GM23338 (cell line): ENCODE measurements at regions not wholly inside any gene's neighbourhood (a gene's known extent, or its start where the extent isn't known, plus 50 kb on each side); places are given as distances from the start of the nearest gene placed in this dataset.

ENCODE experiments used
- ATAC-seq: fragments of 200-7000 bp; cut with Tn5 transposase; 3 replicates; pipeline ENCODE4 v1.9.1; 2020
- DNase-seq: peaks from one replicate; pipeline ENCODE4 v3.0.0-alpha.2; 2015; ENCODE audit warnings: low spot score
- H2AFZ ChIP-seq: fragments of 200-600 bp; sonication (generic); 2 replicates; pipeline ENCODE4 v1.8.0; 2016; ENCODE audit warnings: antibody characterized with exemption, mild to moderate bottlenecking, moderate library complexity
- H3F3A ChIP-seq: fragments of 200-600 bp; sonication (generic); replicated peaks from 2 replicates; pipeline ENCODE4 v1.8.0; 2017; ENCODE audit warnings: antibody characterized with exemption, mixed run types, low read depth
- H3K27ac ChIP-seq: fragments of 200-600 bp; sonication (generic); 2 replicates; pipeline ENCODE4 v1.6.1; 2016; ENCODE audit warnings: low read depth
- H3K27me3 ChIP-seq: fragments of 200-600 bp; sonication (generic); 2 replicates; pipeline ENCODE4 v1.8.0; 2016; ENCODE audit warnings: mild to moderate bottlenecking, mixed run types, moderate library complexity; ENCODE audit not compliant: insufficient read depth
- H3K36me3 ChIP-seq: fragments of 200-600 bp; sonication (generic); 2 replicates; pipeline ENCODE4 v1.8.0; 2016; ENCODE audit warnings: mild to moderate bottlenecking; ENCODE audit not compliant: insufficient read depth
- H3K4me1 ChIP-seq: fragments of 200-600 bp; sonication (generic); 2 replicates; pipeline ENCODE4 v1.8.0; 2016; ENCODE audit warnings: mild to moderate bottlenecking, moderate library complexity; ENCODE audit not compliant: insufficient read depth
- H3K4me2 ChIP-seq: fragments of 200-600 bp; sonication (generic); 2 replicates; pipeline ENCODE4 v1.7.1; 2017; ENCODE audit warnings: mixed run types
- H3K4me3 ChIP-seq: fragments of 200-600 bp; sonication (generic); 2 replicates; pipeline ENCODE4 v1.6.1; 2016; ENCODE audit warnings: mixed run types
- H3K79me2 ChIP-seq: fragments of 200-600 bp; sonication (generic); replicated peaks from 2 replicates; pipeline ENCODE4 v1.8.0; 2017; ENCODE audit warnings: mild to moderate bottlenecking; ENCODE audit not compliant: insufficient read depth
- H3K9me2 ChIP-seq: fragments of 200-600 bp; sonication (generic); 2 replicates; pipeline ENCODE4 v1.8.0; 2017; ENCODE audit not compliant: insufficient read depth
- H4K20me1 ChIP-seq: fragments of 200-600 bp; sonication (generic); replicated peaks from 2 replicates; pipeline ENCODE4 v1.8.0; 2017; ENCODE audit warnings: mild to moderate bottlenecking; ENCODE audit not compliant: insufficient read depth
- H3K27ac Mint-ChIP-seq: 2 replicates; pipeline ENCODE4 v1.8.0; 2020; ENCODE audit warnings: inconsistent platforms, mild to moderate bottlenecking, moderate library complexity, mixed read lengths
- H3K27me3 Mint-ChIP-seq: 3 replicates; pipeline ENCODE4 v1.8.0; 2022; ENCODE audit warnings: low read depth, mild to moderate bottlenecking, moderate library complexity, mixed read lengths, inconsistent platforms; ENCODE audit not compliant: insufficient read depth, poor library complexity
- H3K36me3 Mint-ChIP-seq: 3 replicates; pipeline ENCODE4 v1.8.0; 2021; ENCODE audit warnings: low read depth, mild to moderate bottlenecking, inconsistent platforms, moderate library complexity, mixed read lengths
- H3K4me1 Mint-ChIP-seq: 3 replicates; pipeline ENCODE4 v1.8.0; 2020; ENCODE audit warnings: mild to moderate bottlenecking, inconsistent platforms, mixed read lengths
- H3K4me3 Mint-ChIP-seq: 3 replicates; pipeline ENCODE4 v1.8.0; 2021; ENCODE audit warnings: moderate library complexity, mild to moderate bottlenecking, inconsistent platforms, mixed read lengths
- H3K9me3 Mint-ChIP-seq: 3 replicates; pipeline ENCODE4 v1.8.0; 2020; ENCODE audit warnings: moderate library complexity, mild to moderate bottlenecking, inconsistent platforms, mixed read lengths
- CREB1 ChIP-seq: fragments of 250-450 bp; sonication (Bioruptor Pico); IDR thresholded peaks from 2 replicates; pipeline ENCODE4 v1.5.0; 2020; ENCODE audit warnings: low read depth, mild to moderate bottlenecking, moderate library complexity
- EZH2 ChIP-seq: fragments of 200-600 bp; sonication (generic); IDR thresholded peaks from one replicate; pipeline ENCODE4 v1.8.0; 2017; ENCODE audit warnings: antibody characterized with exemption, mild to moderate bottlenecking, low read depth; ENCODE audit not compliant: unreplicated experiment
- EZH2phosphoT487 ChIP-seq: fragments of 200-600 bp; sonication (generic); IDR thresholded peaks from one replicate; pipeline ENCODE4 v1.8.1; 2018; ENCODE audit warnings: antibody characterized with exemption; ENCODE audit not compliant: unreplicated experiment
- POLR2AphosphoS5 ChIP-seq: IDR thresholded peaks from 2 replicates; pipeline ENCODE4 v1.6.1; 2016; ENCODE audit warnings: antibody characterized with exemption, low read depth
- ZNF114 ChIP-seq: fragments of 250-450 bp; sonication (Bioruptor Pico); IDR thresholded peaks from 2 replicates; pipeline ENCODE4 v1.5.0; 2020; ENCODE audit warnings: mild to moderate bottlenecking, moderate library complexity
- ZNF331 ChIP-seq: fragments of 250-450 bp; sonication (Bioruptor Pico); IDR thresholded peaks from 2 replicates; pipeline ENCODE4 v1.5.0; 2020; ENCODE audit warnings: low read depth, mild to moderate bottlenecking, moderate library complexity
- TF ChIP-seq, protein P1 (sequence below): fragments of 250-450 bp; sonication (Bioruptor Pico); IDR thresholded peaks from 2 replicates; pipeline ENCODE4 v1.5.0; 2020; ENCODE audit warnings: mild to moderate bottlenecking, moderate library complexity
- TF ChIP-seq, protein P2 (sequence below), 2 experiments: fragments of 200-600 bp in 1 of 2; sonication (generic) in 1 of 2; conservative IDR thresholded peaks; 2 replicates each; pipeline versions ENCODE4 v1.5.1 to v1.6.1; 2016 to 2017; ENCODE audit warnings: antibody characterized with exemption in 2 of 2, low read depth in 2 of 2, mild to moderate bottlenecking in 2 of 2, moderate library complexity in 1 of 2

DNA sequence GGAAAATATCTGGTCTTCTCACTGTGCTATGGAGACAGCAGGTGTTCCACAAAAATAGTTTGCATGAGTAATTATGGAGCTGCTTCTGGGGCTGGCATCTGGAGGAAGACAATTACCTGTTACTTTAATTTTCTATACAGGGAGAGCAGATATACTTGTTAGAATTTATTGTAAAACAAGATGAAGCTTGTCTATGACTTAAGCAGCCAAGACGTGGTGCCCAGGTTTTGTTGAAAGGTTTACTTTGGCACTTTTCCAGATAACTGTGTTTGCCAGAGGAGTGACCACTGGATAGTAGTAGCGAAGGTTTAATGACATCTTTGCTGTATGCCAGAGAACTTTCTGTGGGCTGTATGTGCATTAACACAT is 134.5 kb upstream of the KL start (continued):
- TF ChIP-seq, protein P1, sequence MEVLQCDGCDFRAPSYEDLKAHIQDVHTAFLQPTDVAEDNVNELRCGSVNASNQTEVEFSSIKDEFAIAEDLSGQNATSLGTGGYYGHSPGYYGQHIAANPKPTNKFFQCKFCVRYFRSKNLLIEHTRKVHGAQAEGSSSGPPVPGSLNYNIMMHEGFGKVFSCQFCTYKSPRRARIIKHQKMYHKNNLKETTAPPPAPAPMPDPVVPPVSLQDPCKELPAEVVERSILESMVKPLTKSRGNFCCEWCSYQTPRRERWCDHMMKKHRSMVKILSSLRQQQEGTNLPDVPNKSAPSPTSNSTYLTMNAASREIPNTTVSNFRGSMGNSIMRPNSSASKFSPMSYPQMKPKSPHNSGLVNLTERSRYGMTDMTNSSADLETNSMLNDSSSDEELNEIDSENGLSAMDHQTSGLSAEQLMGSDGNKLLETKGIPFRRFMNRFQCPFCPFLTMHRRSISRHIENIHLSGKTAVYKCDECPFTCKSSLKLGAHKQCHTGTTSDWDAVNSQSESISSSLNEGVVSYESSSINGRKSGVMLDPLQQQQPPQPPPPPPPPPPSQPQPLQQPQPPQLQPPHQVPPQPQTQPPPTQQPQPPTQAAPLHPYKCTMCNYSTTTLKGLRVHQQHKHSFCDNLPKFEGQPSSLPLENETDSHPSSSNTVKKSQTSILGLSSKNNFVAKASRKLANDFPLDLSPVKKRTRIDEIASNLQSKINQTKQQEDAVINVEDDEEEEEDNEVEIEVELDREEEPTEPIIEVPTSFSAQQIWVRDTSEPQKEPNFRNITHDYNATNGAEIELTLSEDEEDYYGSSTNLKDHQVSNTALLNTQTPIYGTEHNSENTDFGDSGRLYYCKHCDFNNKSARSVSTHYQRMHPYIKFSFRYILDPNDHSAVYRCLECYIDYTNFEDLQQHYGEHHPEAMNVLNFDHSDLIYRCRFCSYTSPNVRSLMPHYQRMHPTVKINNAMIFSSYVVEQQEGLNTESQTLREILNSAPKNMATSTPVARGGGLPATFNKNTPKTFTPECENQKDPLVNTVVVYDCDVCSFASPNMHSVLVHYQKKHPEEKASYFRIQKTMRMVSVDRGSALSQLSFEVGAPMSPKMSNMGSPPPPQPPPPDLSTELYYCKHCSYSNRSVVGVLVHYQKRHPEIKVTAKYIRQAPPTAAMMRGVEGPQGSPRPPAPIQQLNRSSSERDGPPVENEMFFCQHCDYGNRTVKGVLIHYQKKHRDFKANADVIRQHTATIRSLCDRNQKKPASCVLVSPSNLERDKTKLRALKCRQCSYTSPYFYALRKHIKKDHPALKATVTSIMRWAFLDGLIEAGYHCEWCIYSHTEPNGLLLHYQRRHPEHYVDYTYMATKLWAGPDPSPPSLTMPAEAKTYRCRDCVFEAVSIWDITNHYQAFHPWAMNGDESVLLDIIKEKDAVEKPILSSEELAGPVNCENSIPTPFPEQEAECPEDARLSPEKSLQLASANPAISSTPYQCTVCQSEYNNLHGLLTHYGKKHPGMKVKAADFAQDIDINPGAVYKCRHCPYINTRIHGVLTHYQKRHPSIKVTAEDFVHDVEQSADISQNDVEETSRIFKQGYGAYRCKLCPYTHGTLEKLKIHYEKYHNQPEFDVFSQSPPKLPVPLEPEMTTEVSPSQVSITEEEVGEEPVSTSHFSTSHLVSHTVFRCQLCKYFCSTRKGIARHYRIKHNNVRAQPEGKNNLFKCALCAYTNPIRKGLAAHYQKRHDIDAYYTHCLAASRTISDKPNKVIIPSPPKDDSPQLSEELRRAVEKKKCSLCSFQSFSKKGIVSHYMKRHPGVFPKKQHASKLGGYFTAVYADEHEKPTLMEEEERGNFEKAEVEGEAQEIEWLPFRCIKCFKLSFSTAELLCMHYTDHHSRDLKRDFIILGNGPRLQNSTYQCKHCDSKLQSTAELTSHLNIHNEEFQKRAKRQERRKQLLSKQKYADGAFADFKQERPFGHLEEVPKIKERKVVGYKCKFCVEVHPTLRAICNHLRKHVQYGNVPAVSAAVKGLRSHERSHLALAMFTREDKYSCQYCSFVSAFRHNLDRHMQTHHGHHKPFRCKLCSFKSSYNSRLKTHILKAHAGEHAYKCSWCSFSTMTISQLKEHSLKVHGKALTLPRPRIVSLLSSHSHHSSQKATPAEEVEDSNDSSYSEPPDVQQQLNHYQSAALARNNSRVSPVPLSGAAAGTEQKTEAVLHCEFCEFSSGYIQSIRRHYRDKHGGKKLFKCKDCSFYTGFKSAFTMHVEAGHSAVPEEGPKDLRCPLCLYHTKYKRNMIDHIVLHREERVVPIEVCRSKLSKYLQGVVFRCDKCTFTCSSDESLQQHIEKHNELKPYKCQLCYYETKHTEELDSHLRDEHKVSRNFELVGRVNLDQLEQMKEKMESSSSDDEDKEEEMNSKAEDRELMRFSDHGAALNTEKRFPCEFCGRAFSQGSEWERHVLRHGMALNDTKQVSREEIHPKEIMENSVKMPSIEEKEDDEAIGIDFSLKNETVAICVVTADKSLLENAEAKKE: no peak
- TF ChIP-seq, protein P2, sequence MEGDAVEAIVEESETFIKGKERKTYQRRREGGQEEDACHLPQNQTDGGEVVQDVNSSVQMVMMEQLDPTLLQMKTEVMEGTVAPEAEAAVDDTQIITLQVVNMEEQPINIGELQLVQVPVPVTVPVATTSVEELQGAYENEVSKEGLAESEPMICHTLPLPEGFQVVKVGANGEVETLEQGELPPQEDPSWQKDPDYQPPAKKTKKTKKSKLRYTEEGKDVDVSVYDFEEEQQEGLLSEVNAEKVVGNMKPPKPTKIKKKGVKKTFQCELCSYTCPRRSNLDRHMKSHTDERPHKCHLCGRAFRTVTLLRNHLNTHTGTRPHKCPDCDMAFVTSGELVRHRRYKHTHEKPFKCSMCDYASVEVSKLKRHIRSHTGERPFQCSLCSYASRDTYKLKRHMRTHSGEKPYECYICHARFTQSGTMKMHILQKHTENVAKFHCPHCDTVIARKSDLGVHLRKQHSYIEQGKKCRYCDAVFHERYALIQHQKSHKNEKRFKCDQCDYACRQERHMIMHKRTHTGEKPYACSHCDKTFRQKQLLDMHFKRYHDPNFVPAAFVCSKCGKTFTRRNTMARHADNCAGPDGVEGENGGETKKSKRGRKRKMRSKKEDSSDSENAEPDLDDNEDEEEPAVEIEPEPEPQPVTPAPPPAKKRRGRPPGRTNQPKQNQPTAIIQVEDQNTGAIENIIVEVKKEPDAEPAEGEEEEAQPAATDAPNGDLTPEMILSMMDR (conservative IDR thresholded peaks at IDR 0.05; ENCODE audit: low read depth in 2 of 2): no peak
- TF ChIP-seq CREB1 (CRISPR knock-in tag): no peak
- no peak for TF ChIP-seq ZNF331 (CRISPR knock-in tag)

DNA sequence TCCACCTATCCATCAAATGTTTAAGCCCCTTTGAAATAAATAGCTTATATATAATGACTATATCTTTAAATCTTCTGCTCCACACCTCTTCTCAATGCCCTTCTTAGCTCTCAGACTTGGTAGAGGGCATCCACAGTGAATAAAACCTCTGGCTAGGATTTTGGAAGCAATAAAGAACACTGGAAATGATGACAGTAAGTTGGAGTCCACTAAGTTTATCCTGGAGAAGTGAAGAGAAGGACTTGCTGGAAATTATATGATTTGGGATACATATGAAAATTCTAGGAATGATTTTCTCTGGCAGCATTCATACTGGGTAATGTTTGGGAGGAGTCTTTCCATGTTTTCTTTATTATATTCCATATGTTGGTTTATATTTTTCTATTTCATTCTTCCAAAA is 133.5 kb upstream of the KL start:
- 0 out of 3 replicates have a peak, but pooled peaks cover 4% of the 10 kb centered on the region for H3K36me3 Mint-ChIP-seq
- DNase-seq: no peak
- peaks cover 6% of the 10 kb centered on the region; the same call in 2 of the 3 replicates for H3K9me3 Mint-ChIP-seq
- Histone ChIP-seq H3K79me2 (no peaks in the 10 kb centered on the region), H3K36me3 (no peaks in the 10 kb centered on the region), H2AFZ (no peak overlapping the region), H3F3A (no peaks in the 10 kb centered on the region), H3K9me2 (peaks cover 5% of the 10 kb centered on the region; the same call in 1 of the 2 replicates), H3K4me1 (no peaks in the 10 kb centered on the region), H3K4me2 (no peak overlapping the region), H3K27ac (no peak overlapping the region), H3K27me3 (no peaks in the 10 kb centered on the region), H4K20me1 (no peaks in the 10 kb centered on the region), H3K4me3 (no peak overlapping the region)
- no peak for ATAC-seq
- H3K27me3 Mint-ChIP-seq: no peaks in the 10 kb centered on the region
- no peak overlapping the region for H3K27ac Mint-ChIP-seq
- H3K4me3 Mint-ChIP-seq: no peak overlapping the region
- H3K4me1 Mint-ChIP-seq: peaks cover 10% of the 10 kb centered on the region; the same call in 2 of the 3 replicates
- TF ChIP-seq EZH2phosphoT487 (no peak), EZH2 (no peak), POLR2AphosphoS5 (no peak), ZNF114 (CRISPR knock-in tag) (no peak)
- TF ChIP-seq, protein P1: no peak
